Breast epithelium (tissue), 3 donors: ENCODE measurements at regions not wholly inside any gene's neighbourhood (a gene's known extent, or its start where the extent isn't known, plus 50 kb on each side); places are given as distances from the start of the nearest gene placed in this dataset.

ENCODE experiments used
- CTCF ChIP-seq, 3 donors: fragments of 450-650 bp; IDR thresholded peaks; one replicate each; pipeline ENCODE4 v1.5.1; 2016 to 2017; ENCODE audit warnings: antibody characterized with exemption in 3 of 3, mild to moderate bottlenecking in 3 of 3, moderate library complexity in 3 of 3
- POLR2A ChIP-seq: fragments of 450-650 bp; IDR thresholded peaks from one replicate; pipeline ENCODE4 v1.6.1; 2016; ENCODE audit warnings: antibody characterized with exemption, mild to moderate bottlenecking, moderate library complexity
- POLR2AphosphoS5 ChIP-seq, 3 donors: sonication (generic); formaldehyde crosslinking; IDR thresholded peaks; one replicate each; pipeline ENCODE4 v1.6.1; 2017; ENCODE audit warnings: antibody characterized with exemption in 3 of 3

GRCh38 chr2:65545837-65546805 is 113.7 kb upstream of the SPRED2 start:
- TF ChIP-seq CTCF (IDR thresholded peaks at IDR 0.05) = no peak
- TF ChIP-seq POLR2A = no peak
- no peak for TF ChIP-seq POLR2AphosphoS5 (IDR thresholded peaks at IDR 0.05)
